SW 1271 (cell line): ENCODE measurements at regions not wholly inside any gene's neighbourhood (a gene's known extent, or its start where the extent isn't known, plus 50 kb on each side); places are given as distances from the start of the nearest gene placed in this dataset.

ENCODE experiments used
- DNase-seq, 2 experiments: peaks; one replicate each; lab custom pipeline; 2025; lab: John Stamatoyannopoulos, UW

GRCh38 chr7:68640103-68640502, 958.2 kb upstream of the AUTS2 start:
- no peak for DNase-seq

DNA sequence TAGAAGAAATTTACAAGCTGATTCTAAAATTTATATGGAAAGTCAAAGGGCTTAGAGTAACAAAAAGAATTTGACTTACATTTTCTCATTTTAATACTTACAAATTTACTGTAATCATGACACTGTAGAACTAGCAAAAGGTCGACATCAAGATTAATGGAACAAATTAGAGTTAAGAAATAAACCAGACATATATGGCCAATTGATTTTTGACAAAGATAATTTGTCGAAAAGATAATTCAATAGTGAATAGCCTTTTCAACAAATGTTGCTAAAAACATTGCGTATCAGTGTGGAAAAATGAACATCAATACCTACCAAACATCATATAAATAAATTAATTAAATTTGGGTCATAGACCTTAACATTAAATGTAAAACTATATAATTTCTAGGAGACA, 955.5 kb upstream of the AUTS2 start:
- no peak for DNase-seq

GRCh38 chr7:68663392-68663791, 934.9 kb upstream of the AUTS2 start:
- DNase-seq: no peak

GRCh38 chr7:68671046-68671445, 927.2 kb upstream of the AUTS2 start:
- no peak for DNase-seq

DNA sequence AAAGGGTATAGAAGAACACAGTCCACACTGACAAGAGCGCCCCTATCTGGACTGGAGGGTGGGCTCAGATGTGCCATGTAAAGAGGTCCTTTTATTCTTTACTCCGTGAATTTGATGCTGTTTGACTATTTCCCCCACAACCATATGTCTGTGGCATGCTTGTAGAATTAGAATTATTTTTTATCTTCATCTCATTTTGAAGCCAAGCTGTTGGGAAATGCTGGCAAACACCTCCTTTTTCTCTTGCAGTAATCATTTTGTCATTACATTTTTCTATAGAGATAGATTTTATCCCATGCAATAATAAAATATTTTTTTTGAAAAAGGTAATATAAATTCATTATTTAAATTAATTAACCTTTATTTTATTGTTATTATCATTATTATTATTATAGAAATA, 926.6 kb upstream of the AUTS2 start:
- no peak for DNase-seq

DNA sequence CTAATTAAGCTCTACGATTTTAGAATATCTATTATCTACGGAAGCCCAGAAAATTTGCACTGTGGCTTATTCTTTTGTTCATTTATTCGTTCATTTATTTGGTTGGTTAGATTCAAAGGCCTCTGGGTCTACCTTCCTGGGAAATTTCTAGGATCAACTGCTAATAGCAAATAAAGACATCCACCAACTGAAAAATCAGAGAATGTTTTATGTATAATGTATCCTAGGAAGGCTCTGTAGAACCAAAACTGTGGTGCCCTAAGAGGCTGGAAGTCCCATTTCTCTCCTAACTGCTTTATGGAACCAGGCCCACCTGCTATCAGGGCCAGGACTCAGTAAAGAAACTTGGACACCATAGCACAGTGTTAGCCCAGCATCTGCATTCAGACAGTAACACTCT, 923.4 kb upstream of the AUTS2 start:
- no peak for DNase-seq

DNA sequence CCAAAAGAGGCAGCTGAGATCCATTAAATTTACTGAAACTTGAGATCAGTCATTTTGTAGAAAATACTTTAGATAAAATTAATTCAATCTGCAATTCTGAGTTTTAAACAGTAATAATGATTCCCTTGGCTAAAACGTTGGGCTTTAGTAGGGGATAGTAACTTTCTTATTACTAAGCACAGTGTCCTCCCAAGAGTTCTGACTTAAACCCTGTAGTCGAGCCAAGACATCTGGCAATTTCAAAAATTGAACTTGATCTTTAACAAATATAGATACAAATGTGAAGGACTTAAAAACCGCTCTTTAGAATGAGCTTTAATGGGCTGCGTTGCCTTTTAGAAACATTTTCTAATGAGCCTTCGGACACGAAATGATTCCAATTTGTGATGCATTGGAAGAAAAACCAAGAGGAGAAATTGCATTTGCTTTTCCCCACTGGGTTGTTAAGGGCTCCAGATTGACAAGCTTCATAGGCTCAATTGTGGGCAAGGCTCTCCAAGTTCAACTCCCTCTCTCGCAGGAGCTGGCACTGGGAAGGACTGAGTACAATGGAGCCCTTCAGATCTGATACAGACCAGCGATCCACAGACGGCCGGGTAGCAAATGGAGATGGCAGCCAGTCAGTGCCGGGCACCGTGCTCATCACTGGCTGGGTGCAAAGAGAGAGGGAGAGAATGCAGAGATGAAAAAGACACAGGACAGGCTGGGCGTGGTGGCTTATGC, 921.3 kb upstream of the AUTS2 start:
- no peak for DNase-seq

DNA sequence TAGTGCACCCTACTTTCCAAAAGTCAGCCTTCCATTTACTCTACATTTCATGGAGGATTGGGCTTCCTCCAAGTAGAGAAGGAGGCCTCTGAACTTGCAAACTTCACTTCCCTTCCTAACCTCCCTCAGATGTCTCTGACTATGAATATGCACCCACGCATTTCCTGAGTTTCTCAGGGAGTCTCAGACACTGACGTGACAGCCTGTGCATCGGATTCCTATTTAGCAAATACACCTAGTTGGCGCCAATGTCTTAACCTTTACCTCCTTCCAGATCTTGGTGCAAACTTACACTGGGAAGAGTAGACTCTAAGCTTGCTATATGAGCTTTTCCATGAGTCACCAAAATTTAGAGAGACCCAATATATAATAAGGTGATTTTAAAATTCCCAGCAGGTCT, 920.1 kb upstream of the AUTS2 start:
- DNase-seq: no peak

DNA sequence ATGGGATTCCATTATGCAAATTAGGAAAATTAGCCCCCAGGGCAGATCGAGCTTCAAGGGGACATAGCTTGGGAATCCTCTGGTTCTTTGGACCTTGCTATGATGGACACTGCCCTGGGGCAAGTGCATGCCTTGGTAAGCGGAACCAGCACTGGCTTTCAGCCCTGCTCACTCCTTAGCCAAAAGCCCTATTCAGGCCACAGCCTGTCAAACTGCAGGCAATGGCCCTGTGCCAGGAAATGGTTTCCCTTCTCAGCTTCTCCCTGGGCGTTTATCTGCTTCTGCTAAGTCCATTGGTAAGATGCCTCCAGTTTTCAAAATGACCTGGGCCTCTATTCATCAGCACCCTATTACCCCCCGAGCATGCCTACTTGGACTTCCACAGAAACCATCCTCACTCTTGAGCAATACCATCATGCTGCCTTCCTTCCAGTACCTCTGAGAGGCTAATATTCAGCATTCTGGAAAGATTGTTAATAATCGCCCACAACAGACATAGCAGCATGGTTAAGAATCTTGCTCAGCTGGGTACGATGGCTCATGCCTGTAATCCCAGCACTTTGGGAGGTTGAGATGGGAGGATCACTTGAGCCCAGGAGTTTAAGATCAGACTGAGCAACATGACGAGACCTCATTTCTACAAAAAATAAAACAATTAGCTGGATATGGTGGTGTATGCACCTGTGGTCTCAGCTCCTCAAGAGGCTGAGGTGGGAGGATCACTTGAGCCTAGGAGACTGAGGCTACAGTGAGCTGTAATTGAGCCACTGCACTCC, 918.6 kb upstream of the AUTS2 start:
- no peak for DNase-seq

DNA sequence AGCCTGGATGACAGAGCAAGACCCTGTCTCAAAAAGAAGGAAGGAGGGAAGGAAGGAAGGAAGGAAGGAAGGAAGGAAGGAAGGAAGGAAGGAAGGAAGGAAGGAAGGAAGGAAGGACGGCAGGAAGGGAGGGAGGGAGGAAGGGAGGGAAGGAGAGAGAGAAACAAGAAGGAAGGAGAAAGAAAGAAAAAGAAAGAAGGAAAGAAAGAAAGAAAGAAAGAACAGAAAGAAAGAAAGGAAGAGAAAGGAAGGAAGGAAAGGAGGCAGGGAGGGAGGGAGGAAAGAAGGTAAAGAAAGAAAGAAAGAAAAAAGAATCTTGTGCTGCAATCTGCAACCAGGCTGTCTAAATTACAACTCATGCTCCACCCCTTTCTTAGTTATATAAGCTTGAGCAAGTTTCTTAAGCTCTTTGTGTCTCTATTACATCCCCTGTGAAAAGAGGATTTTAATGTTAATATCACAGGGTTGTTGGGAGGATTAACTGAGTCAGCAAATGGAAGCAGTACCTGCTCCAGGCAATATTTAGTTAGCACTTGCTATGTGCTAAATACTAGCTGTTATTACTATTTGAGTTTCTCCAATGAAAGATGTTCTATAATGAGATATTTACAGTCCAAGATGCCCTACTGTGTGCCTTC, 917.9 kb upstream of the AUTS2 start:
- DNase-seq: no peak

DNA sequence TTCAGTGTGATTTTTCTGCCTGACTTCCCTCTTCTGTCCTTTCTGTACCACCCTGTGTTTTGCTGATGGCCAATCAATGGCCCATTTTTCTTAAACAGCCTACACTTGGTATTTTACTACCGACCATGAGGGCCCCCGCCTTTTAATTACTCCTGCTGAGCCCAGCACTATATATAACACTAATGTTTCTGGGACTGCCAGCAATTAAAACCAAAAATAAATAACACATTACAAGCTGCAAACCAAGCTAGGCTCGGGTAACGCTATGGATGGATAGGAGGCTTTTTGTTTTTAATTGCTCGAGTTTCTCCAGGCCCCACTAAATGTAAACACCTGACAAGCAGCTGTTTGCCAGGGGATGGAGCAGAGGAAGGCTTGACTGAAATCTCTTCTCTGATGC, 915.4 kb upstream of the AUTS2 start:
- DNase-seq: no peak

- no peak for DNase-seq
These were observed 913.9 kb upstream of the AUTS2 start for GRCh38 chr7:68684246-68684839.

DNA sequence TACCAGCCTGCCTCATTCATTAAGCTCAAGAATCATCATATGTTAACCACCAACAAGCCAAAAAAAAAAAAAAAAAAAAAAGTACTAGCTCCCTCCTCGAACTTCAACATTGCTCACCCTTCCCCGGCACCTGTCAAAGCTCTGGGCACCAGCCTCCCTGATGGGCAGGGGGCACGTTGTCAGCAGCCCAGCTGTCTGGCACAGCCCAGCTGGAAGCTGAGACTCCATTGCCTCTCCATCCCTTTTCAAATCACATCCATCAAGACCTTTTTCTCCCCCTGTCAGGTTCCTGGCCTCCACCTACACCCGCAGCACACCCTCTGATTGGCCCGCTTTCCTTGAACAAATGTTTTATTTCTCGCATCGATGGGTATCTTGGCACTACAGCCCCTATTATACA, 913.3 kb upstream of the AUTS2 start:
- no peak for DNase-seq

DNA sequence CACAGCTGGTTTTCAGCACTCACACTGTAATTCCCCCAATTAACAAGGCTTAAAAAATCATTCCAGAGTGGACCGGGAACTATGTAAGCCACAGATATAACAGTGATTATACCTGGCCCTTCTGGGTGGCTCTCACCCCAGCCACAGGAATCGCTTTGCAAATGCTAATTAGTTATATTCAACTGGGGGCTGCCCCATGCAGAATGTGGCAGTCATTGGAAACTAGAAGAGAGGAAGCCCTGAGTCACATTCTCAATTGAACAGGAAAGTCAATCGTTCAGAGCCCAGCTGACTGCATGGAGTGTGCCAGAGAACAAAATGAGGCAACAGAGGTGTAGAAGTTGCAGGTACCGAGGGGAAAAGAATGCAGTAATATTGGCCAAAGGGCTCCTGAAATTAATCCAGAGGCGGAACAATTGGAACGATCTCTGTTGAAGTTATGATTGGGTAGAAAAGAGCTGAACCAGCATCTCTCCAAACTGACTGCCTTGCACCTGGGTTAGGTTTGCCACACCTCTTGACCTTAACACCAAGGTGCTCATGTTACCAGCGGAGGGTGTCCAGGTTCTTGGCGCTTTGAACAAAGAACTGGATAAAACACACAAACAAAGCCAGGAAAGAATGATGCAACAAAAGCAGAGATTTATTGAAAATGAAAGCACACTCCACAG, 909.7 kb upstream of the AUTS2 start:
- DNase-seq: no peak

DNA sequence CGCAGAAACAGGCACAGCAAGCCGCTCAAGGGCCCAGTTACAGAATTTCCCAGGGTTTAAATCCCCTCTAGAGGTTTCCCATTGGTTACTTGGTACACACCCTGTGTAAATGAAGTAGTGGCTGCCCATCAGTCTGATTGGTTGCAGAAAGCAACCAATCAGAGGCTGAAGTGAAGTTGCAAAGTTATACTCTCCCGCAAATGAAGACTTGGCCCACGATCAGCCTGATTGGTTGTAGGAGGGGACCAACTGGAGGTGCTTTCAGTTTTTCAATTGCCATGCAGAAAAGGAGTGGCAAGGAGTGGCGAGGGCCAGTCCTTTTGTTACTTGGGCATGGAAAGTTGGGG, 909.2 kb upstream of the AUTS2 start:
- DNase-seq: no peak

DNA sequence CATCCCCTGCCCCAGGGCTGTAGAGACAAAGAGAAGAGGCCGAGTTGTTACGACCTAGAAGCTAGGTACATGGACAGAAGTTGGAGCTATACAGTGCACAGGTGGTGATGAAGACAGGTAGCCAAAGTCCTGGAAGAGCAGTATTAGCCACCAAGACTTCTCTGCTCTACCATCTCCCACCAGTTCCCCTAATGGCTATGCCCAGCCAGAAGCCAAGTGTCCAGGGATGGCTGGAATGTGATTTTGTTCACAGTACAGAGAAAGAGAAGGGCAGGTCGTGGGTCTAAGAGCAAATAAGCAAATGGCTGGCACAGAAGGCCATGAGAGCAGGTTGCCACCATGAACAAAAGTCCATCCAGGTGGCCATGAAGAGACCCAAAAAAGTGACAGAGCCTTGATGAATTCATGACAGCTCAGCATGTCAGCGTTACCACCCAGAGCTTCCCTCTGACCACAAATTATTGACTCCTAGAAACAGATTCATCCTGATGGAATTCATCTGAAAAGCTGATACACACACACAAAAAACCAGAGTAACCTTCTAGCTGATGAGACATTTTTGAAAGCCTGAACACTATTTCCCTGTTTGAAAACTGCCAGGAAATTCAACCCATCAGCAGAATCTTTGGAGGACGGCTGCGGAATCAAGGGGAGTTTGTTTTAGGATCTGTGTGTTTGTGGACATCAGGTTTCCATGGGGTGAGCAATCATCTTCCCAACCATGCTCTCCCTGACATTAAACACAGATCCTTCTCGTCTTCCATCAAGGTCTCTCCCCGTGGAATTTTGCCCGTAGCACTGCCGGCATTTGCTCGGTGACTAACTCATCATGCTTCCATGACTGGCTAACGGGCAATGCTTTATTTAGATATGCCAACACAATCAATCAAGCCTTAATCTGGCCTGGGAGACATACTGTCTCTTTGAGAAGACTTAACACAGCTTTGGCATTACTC, 906.7 kb upstream of the AUTS2 start:
- DNase-seq: no peak

GRCh38 chr7:68692511-68692910, 905.8 kb upstream of the AUTS2 start:
- no peak for DNase-seq

DNA sequence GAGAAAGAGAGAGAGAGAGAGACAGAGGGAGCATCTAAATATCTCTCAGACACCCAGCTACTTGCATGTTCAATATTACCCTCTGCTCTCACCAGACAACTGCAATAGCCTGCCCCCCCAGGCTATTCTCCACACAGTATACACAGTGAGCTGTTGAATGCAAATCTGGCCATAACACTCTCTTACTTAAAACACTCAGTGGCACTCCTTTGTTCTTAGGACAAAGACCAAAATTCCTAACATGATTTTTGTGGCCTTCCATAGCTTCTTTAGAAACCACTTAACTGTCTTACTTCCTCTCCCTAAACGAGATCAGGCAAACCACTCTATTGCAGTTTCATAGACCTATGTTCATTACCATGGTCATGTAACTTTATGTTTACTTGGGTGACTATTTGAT, 903.6 kb upstream of the AUTS2 start:
- DNase-seq: no peak

GRCh38 chr7:68697796-68698280, 900.4 kb upstream of the AUTS2 start:
- no peak for DNase-seq

GRCh38 chr7:68699090-68699711, 899.1 kb upstream of the AUTS2 start:
- DNase-seq: no peak

GRCh38 chr7:68700414-68700813, 897.9 kb upstream of the AUTS2 start:
- no peak for DNase-seq
